ENCODE measurements at regions not wholly inside any gene's neighbourhood (a gene's known extent, or its start where the extent isn't known, plus 50 kb on each side); places are given as distances from the start of the nearest gene placed in this dataset.
"Not testable (repeated sequence)": the region's sequence is repeated elsewhere in the genome, so short reads cannot be mapped to it uniquely, and the experiment has no call there.

DNA sequence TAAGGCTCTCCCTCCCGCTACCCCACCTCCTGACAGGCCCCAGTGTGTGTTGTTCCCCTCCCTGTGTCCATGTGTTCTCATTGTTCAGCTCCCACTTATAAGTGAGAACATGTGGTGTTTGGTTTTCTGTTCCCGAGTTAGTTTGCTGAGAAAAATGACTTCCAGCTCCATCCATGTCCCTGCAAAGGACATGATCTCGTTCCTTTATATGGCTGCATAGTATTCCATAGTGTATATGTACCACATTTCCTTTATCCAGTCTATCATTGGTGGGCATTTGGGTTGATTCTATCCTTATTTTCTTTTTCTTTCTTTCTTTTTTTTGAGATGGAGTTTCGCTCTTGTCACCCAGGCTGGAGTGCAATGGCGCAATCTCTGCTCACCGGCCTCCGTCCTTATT lies 57.8 kb upstream of the RASSF3 start:
- TF ChIP-seq, protein P1, sequence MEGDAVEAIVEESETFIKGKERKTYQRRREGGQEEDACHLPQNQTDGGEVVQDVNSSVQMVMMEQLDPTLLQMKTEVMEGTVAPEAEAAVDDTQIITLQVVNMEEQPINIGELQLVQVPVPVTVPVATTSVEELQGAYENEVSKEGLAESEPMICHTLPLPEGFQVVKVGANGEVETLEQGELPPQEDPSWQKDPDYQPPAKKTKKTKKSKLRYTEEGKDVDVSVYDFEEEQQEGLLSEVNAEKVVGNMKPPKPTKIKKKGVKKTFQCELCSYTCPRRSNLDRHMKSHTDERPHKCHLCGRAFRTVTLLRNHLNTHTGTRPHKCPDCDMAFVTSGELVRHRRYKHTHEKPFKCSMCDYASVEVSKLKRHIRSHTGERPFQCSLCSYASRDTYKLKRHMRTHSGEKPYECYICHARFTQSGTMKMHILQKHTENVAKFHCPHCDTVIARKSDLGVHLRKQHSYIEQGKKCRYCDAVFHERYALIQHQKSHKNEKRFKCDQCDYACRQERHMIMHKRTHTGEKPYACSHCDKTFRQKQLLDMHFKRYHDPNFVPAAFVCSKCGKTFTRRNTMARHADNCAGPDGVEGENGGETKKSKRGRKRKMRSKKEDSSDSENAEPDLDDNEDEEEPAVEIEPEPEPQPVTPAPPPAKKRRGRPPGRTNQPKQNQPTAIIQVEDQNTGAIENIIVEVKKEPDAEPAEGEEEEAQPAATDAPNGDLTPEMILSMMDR (conservative IDR thresholded peaks at IDR 0.05): not testable (repeated sequence)
- not testable (repeated sequence) for TF ChIP-seq ZFX (IDR thresholded peaks at IDR 0.05)

Data from C4-2B (cell line).